ENCODE measurements at regions not wholly inside any gene's neighbourhood (a gene's known extent, or its start where the extent isn't known, plus 50 kb on each side); places are given as distances from the start of the nearest gene placed in this dataset.

- DNase-seq (ENCODE audit: low read depth in 1 of 2, low spot score in 2 of 2) = no peak
- Histone ChIP-seq H3K79me2 (ENCODE audit: control insufficient read depth in 1 of 2, insufficient read depth in 2 of 2, low read length in 2 of 2) (no peaks in the 10 kb centered on the region), H2BK12ac (ENCODE audit: low read depth, low read length) (no peak overlapping the region), H3K27me3 (replicated peaks in 1 of 4; ENCODE audit: control insufficient read depth in 3 of 4, extremely low read depth in 1 of 4, insufficient read depth in 3 of 4, low read length in 3 of 4) (no peaks in the 10 kb centered on the region), H3K18ac (ENCODE audit: extremely low read depth, low read length) (no peak overlapping the region), H2AK5ac (ENCODE audit: low read depth, low read length) (no peak overlapping the region), H4K91ac (replicated peaks; ENCODE audit: insufficient read length, low read length) (no peak overlapping the region), H3K23ac (ENCODE audit: insufficient read length) (no peak overlapping the region), H2BK15ac (ENCODE audit: low read length) (no peak overlapping the region), H2BK120ac (replicated peaks; ENCODE audit: low read depth, low read length) (no peak overlapping the region), H4K8ac (ENCODE audit: extremely low read depth, insufficient read depth, low read length) (no peak overlapping the region), H3K79me1 (ENCODE audit: low read depth, low read length) (no peaks in the 10 kb centered on the region), H4K20me1 (replicated peaks in 1 of 2; ENCODE audit: control insufficient read depth in 1 of 2, insufficient read depth in 2 of 2, low read length in 2 of 2) (no peaks in the 10 kb centered on the region), H2BK20ac (ENCODE audit: low read length) (no peak overlapping the region), H3K4me3 (ENCODE audit: extremely low read depth in 1 of 4, insufficient read depth in 2 of 4, low read depth in 3 of 4, low read length in 4 of 4) (no peak overlapping the region), H3K4ac (replicated peaks; ENCODE audit: insufficient read length, low read depth, low read length) (no peak overlapping the region), H3K14ac (ENCODE audit: insufficient read length) (no peak overlapping the region), H3K56ac (replicated peaks; ENCODE audit: insufficient read length, low read depth, low read length) (no peak overlapping the region), H3K36me3 (ENCODE audit: control insufficient read depth in 2 of 4, insufficient read depth in 4 of 4, low read length in 3 of 4) (peaks cover 0 to 3% (median 0%) of the 10 kb centered on the region in 4 experiments; a peak in 2 of 8 replicates), H3K27ac (ENCODE audit: low read depth, low read length) (no peak overlapping the region), H3K4me1 (replicated peaks in 1 of 4; ENCODE audit: control insufficient read depth in 3 of 4, insufficient read depth in 4 of 4, low read length in 3 of 4) (no peaks in the 10 kb centered on the region), H2AFZ (ENCODE audit: low read length) (no peak overlapping the region), H3K23me2 (ENCODE audit: low read depth, low read length) (no peaks in the 10 kb centered on the region), H2BK5ac (ENCODE audit: low read depth, low read length) (no peak overlapping the region), H4K5ac (ENCODE audit: insufficient read length, low read depth, low read length) (no peak overlapping the region), H3K9ac (replicated peaks in 1 of 4; ENCODE audit: extremely low read depth in 1 of 4, low read depth in 3 of 4, low read length in 3 of 4) (no peak overlapping the region), H3K4me2 (ENCODE audit: insufficient read depth in 1 of 2, low read depth in 2 of 2, low read length in 2 of 2) (no peak overlapping the region), H3K9me3 (ENCODE audit: insufficient read depth in 2 of 2, low read depth in 1 of 2, low read length in 1 of 2) (peaks cover 7 to 9% of the 10 kb centered on the region in 2 experiments)
- FAIRE-seq = no peak
- 72% methylated on average over 5 of the region's 5 CpGs; no CpG with 5 or more reads in 1 of the 2 experiments for WGBS, 2 experiments (ENCODE audit: extremely low coverage in 1 of 2, insufficient coverage in 1 of 2, insufficient read length in 1 of 2, insufficient replicate concordance in 2 of 2, low coverage in 1 of 2, low lambda C conversion rate in 2 of 2, missing lambda C conversion rate in 1 of 2)
- ChIA-PET POLR2A (ENCODE audit: partially characterized antibody) (no interaction called here), CTCF (ENCODE audit: partially characterized antibody) (no interaction called here)
- TF ChIP-seq SIRT6 (IDR thresholded peaks at IDR 0.05; ENCODE audit: low read length) (no peak), NANOG (IDR thresholded peaks at IDR 0.05; ENCODE audit: insufficient read depth, low read depth, low read length, poor library complexity, severe bottlenecking) (no peak), RFX5 (IDR thresholded peaks at IDR 0.05; ENCODE audit: borderline replicate concordance, low read depth, low read length) (no peak), ASH2L (IDR thresholded peaks at IDR 0.05; ENCODE audit: low read length) (no peak), YY1 (IDR thresholded peaks at IDR 0.05; ENCODE audit: low read depth, low read length) (no peak), CBX5 (IDR thresholded peaks at IDR 0.05; ENCODE audit: low read depth, low read length) (no peak)
Measured at GRCh38 chr4:113847710-113848109, 86.2 kb upstream of the CAMK2D start.

Data from H1 (cell line).